HG02588 (cell line): ENCODE measurements at regions not wholly inside any gene's neighbourhood (a gene's known extent, or its start where the extent isn't known, plus 50 kb on each side); places are given as distances from the start of the nearest gene placed in this dataset.

Source experiments
- ATAC-seq: cut with Tn5 transposase; IDR thresholded peaks from one replicate; pipeline ENCODE4 v1.9.1; 2021; ENCODE audit warnings: mild to moderate bottlenecking, moderate library complexity; ENCODE audit not compliant: unreplicated experiment

- ATAC-seq: no peak
Observed at GRCh38 chr1:239219679-239220078, 166.7 kb upstream of the CHRM3 start.

GRCh38 chr1:239218301-239218700, 168.1 kb upstream of the CHRM3 start:
- no peak for ATAC-seq

- no peak for ATAC-seq
Observed at GRCh38 chr1:239212811-239213220, 173.6 kb upstream of the CHRM3 start.

- no peak for ATAC-seq
Observed at GRCh38 chr1:239209591-239209990, 176.8 kb upstream of the CHRM3 start.

GRCh38 chr1:239204401-239204800, 182.0 kb upstream of the CHRM3 start:
- ATAC-seq: no peak

GRCh38 chr1:239197871-239198270, 188.5 kb upstream of the CHRM3 start:
- no peak for ATAC-seq

GRCh38 chr1:239189998-239190512, 196.3 kb upstream of the CHRM3 start:
- ATAC-seq: no peak

- ATAC-seq: no peak
Observed at GRCh38 chr1:239186487-239186886, 199.9 kb upstream of the CHRM3 start.

GRCh38 chr1:239185245-239185619, 201.1 kb upstream of the CHRM3 start:
- no peak for ATAC-seq

- ATAC-seq: no peak
Observed at GRCh38 chr1:239184561-239185244, 201.7 kb upstream of the CHRM3 start.

- no peak for ATAC-seq
Observed at GRCh38 chr1:239178961-239179360, 207.4 kb upstream of the CHRM3 start.

- no peak for ATAC-seq
Observed at GRCh38 chr1:239174880-239175279, 211.5 kb upstream of the CHRM3 start.

- no peak for ATAC-seq
Observed at GRCh38 chr1:239170828-239171227, 215.5 kb upstream of the CHRM3 start.

GRCh38 chr1:239169276-239169675, 217.1 kb upstream of the CHRM3 start:
- ATAC-seq: no peak

- ATAC-seq: no peak
Observed at GRCh38 chr1:239164451-239165180, 221.8 kb upstream of the CHRM3 start.

GRCh38 chr1:239155466-239156091, 230.8 kb upstream of the CHRM3 start:
- ATAC-seq: no peak

GRCh38 chr1:239151937-239152336, 234.4 kb upstream of the CHRM3 start:
- ATAC-seq: no peak

- no peak for ATAC-seq
Observed at GRCh38 chr1:239140968-239141367, 245.4 kb upstream of the CHRM3 start.

- ATAC-seq: no peak
Observed at GRCh38 chr1:239139801-239140200, 246.6 kb upstream of the CHRM3 start.

- no peak for ATAC-seq
Observed at GRCh38 chr1:239128541-239128940, 257.8 kb upstream of the CHRM3 start.

- no peak for ATAC-seq
Observed at GRCh38 chr1:239126884-239127283, 259.5 kb upstream of the CHRM3 start.

GRCh38 chr1:239125893-239126292, 260.5 kb upstream of the CHRM3 start:
- ATAC-seq: no peak
